Fibroblast of skin of left biceps (primary cell): ENCODE measurements at regions not wholly inside any gene's neighbourhood (a gene's known extent, or its start where the extent isn't known, plus 50 kb on each side); places are given as distances from the start of the nearest gene placed in this dataset.
A peak's percentile ranks its signal among the peaks of the same experiment; 100 is the strongest.

ENCODE experiments used
- DNase-seq, 2 experiments: peaks; one replicate each; pipeline ENCODE4 v3.0.0-alpha.2; 2013; ENCODE audit warnings: low read depth in 2 of 2

DNA sequence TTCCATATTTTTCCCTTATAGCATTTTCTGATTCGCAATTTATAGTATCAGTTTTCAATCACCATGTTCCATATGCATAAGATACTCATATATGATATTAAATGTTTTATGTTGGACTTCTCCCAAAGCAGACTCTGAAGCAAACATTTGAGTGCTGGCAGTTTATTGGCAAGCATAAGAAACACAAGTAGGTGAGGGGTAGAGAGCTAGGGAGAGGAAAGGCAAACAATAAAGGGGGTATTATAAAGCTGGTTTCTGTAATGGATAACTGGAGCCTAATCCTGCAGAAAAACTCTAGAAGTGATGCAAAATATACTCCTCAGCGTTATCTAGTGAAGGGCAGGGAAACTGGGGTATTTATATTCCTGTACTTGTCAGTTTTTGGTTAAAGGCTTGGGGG, 491.5 kb upstream of the TGFBR2 start:
- DNase-seq = no peak

DNA sequence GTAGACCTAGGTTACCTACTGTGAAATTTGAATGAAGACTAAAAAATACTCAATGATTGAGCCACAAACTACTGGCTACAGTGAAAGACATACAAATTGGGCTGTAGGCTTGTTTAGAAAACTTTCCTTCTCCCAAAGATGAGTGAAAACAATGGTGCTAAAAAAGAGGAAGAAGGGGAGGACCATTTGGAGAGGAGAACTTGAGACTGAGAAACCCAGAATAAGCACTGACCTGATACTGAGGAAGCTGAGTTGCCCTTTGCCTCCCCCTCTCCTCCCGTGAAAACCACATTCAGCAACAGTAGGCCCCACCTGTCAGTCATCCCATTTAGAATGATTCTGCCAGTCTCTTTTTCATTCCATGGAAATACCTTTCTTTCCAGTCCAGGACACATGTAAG, 484.0 kb upstream of the TGFBR2 start:
- DNase-seq = no peak

DNA sequence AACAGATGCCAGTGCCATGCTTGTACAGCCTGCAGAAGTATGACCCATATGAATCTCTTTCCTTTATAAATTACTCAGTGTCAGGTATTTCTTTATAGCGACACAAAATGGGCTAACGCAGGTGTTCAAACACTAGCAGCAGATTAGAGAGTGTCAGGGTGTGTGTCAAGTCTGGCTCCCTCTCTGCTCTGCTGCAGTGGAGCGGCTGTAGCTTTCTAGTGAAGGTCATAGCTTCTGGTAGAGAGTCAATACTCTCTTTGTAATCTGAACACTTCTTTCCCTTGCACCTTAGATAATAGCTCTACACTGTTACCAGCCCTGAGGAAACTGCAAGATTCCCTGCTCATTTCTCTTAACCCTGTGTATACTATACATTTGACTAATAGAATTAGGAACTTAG, 483.2 kb upstream of the TGFBR2 start:
- DNase-seq = no peak

DNA sequence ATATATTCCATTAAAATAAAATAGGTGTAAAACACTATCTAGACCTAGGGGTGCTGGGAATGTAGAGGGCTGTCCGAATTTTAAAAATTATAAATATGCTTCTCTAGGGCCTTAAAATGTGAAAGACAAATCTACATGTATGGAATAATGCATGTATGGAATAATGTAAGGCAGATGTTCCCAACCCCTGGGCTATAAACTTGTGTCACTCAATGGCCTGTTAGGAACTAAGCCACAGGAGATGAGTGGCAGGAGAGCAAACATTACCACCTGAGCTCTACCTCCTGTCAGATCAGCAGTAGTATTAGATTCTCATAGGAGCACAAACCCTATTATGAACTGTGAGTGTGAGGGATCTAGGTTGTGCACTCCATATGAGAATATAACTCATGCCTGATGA, 482.6 kb upstream of the TGFBR2 start:
- DNase-seq = no peak

DNA sequence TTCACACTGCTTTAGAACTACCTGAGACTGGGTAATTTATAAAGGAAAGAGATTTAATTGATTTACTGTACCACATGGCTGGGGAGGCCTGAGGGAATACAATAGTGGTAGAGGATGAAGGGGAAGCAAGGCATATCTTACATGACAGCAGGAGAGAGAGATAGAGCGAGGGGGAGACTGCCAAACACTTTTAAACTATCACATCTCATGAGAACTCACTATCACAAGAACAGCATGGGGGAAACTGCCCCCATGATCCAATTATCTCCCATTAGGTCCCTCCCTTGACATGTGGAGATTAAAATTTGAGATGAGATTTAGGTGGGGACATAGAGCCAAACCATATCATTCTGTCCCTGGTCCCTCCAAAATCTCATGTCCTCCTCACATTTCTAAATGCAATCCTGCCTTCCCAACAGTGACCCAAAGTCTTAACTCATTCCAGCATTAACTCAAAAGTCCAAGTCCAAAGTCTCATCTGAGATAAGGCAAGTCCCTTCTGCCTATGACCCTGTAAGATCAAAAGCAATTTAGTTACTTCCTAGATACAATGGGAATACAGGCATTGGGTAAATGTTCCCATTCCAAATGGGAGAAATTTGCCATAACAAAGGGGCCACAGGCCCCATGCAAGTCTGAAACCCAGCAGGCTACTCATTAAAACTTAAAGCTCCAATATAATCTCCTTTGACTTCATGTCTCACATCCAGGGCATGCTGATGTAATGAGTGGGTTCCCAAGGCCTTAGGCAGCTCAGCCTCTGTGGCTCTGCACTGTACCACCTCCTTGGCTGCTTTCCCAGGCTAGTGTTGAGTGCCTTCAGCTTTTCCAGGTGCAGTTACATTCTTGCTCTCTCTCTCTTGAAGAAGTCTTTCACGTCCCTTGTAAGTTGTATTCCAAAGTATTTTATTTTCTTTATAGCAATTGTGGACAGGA, 481.7 kb upstream of the TGFBR2 start:
- DNase-seq = no peak

DNA sequence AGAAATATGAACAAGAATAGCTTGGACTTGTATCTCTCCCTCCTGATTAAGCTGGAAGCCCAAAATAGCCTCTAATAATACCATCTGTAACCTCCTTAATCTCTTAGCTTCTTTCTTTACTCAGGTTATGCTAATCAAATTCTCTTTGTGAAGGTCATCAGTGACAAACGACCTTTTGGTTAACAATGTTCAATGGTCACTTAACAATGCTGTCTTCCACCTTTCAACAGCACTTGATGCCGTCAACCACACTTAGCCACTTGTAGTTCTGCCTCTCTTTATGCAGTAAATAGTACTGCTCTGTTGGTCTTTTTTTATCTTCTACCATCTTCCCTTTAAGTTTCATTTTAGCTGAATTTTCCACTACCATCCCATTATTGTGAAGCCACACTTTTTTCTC, 476.6 kb upstream of the TGFBR2 start:
- DNase-seq = no peak

DNA sequence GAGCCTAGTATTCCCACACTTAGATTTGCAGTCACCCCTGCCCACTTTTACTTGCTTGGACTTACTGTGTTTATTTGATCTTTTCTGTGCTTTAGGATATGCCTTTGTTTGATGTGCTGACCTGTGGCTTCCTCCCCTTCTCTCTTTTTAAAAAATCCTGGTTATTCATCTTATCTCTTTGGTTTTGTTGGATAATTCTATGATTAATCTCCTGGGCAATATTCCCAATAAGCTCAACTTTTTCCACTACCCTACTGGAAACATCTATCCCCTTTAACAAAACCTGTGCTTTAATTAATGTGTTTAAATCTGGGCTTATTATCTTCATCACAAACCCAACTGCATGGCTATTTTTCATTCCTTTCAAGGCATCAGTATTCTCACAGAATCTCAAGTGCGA, 476.0 kb upstream of the TGFBR2 start:
- DNase-seq = no peak

DNA sequence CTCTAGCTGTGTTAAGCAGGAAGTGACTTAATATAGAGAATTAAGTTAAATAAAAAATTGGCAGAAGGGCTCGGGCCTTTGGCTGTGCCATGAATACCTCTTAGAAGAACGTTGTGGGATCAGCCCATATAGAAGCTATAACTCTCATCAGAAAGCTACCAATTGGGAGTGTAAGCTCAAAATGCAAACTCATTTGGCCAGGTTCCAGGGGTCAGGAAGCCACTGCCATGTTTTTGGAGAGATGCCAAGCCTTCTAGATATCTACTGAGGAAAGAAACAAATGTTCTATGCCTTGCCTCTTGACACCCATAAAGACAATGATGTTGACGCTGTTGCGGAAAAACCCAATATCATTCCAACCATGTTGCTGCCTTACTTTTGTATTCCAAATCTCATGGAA, 475.2 kb upstream of the TGFBR2 start:
- no peak for DNase-seq

DNA sequence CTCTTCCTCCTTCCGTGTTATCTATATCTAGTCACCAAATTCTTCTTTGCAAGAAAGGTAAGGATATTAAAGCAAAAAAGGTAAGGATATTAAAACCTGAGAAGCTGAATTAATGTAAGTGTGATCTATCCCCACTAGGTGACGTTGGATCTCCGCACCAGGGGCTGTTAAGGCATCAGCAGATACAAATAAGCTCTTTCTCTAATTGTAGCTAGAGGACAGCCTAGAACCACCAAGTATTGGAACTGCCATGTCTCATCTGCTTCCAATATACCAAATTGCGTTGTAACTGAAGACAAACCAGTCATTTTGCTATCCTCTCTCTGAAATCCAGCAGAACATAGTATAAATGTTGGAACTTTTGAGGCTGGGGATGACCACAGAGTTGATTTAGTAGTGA, 471.2 kb upstream of the TGFBR2 start:
- no peak for DNase-seq

DNA sequence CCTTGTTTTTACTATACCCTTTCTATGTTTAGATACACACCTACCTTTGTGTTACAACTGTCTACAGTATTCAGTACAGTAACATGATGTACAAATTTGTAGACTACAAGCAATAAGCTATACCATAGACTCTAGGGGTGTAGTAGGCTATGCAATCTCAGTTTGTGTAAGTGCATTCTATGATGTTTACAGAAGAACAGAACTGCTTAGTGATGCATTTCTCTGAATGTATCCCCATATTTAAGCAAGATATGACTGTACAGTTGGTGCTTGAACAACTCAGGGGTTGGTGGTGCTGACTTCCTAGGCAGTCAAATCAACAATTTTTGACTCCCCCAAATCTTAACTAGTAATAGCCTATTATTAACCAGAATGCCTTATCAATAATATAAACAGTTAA, 467.1 kb upstream of the TGFBR2 start:
- DNase-seq = no peak

DNA sequence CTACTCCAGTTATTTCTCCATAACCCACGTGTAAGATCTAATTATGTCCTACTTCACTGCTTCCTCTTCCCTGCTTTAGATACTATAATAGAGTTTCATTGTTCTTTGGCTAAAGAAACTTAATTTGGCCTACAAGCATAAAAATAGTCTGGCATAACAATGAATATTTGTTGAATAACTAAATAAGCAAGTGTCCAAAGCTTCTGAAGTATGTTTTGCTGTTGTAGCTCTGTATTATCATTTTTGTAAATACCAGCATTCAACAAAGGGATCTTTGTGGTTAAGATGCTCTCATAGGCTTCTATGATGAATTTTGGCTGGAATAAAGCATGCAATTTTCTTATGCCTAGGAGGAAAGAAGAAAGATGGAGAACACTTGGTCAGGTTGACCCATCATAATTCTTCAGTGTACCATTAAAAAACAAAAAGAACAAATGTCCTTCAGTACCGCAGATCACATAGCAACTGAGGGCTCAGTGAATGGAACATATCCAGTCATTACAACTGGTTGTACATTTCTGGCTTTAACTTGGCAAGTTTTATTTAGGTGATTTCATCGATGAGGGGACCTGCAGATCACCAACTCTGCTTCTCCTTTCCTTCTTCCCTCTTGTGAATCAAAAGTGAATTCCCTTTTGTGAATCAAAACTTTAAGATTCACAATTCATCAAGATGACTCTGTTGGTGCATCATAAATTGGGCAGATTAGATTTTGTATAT, 465.9 kb upstream of the TGFBR2 start:
- DNase-seq = no peak

DNA sequence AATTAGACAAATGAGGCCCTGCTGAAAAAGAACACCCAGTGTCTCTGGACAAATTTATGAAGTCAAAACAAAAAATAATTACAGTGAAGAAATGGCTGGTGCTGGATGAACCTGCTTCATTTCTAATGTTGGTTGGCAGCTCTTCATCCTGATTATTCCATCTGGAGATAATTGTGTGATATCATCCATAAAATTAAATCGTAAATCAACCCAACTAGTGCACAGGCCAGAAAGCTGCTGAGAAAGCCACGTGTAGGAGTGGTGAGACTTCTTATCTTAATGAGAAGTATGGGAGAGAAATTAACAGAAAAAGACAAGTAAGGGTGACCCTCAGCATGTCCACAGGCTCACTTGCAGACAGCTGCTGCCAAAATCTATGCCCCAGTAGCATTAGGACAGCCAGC, 465.2 kb upstream of the TGFBR2 start:
- DNase-seq = no peak

DNA sequence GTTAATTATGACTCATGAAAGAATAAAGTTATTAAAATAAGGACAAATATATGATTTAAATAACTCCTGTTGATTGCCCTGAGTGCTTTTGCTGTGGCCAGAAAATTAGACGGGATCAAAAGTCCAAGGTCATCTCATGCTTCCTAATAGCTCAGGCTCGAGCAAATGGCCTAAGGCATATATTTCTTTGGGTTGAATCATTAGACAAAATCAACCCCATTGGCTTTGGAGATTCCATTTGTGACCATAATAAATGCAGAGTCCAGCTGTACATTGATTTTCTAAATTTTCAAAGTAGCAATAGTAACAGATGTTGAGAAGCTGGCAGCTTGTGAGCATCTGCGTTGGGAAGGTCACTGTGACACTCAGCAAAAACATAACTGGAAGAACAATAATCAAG, 464.5 kb upstream of the TGFBR2 start:
- no peak for DNase-seq

DNA sequence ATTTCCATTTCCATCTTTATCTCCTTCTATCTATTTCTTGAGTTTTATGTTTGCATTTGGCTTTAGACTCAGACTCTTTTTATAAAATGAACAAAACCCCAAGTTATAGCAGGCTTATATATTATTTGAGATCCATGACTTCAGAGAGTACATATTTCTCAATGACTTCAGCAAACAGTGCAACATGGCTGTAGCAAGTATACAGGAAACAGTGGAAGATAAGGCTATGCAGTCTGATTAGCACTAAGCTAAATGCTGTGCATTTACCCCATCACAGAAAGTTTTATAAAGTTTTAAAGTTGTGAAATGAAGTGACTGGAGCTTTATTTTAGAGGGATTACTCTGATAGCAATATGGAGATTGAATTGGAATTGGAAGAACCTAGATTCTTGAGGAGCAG, 463.5 kb upstream of the TGFBR2 start:
- DNase-seq = no peak

DNA sequence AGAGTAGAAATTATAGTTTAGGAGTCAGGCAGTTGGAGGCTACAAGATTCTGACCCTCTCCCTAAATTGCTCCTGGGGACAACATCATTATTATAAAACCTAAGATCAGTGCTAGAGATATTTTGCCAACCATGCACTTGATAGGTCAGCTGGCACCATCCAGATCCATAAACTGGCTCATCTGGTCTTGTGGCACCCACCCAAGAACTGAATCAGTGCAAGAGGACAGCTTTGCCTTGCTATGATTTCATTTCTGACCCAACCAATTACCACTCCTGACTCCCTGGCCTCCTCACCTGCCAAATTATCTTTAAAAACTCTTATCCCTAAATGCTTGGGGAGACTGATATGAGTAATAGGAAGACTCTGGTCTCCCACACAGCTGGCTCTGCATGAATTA, 461.1 kb upstream of the TGFBR2 start:
- no peak for DNase-seq

DNA sequence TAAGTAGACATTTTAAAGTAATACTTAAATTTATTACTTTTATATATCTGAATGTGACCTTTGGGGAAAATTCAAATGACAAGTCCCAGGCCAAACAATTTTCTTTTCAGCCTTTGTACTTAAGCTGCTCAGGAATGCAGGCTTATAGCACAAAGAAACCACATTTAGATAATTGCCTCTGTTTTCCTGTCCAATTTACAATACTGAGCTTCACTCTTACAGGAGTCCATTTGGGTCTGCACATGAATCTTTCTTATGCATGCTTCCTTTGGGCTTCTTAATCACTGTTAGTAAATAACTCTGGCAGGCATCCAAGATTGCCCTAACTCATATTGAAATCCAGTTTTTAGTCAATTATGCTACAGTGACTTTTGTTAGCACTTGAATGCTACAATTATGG, 459.4 kb upstream of the TGFBR2 start:
- DNase-seq = no peak

DNA sequence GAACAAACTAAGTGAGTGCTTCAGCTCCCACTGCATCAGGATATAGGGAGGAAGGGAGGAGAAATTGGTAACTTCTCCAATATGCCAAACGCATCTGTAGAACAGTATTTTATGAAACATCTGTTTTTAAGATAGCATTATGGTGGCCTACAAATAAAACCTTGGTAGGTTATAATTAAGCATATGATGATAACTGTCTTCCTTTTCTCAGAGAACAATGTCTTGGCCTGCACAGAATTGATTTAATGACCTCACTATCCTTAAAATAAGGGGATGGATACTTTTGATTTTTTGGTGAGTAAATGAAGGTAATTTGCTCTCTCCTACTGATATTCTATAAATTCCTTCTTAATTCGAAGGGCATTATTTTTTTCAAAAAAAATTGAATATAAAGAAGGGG, 451.5 kb upstream of the TGFBR2 start:
- DNase-seq = no peak

DNA sequence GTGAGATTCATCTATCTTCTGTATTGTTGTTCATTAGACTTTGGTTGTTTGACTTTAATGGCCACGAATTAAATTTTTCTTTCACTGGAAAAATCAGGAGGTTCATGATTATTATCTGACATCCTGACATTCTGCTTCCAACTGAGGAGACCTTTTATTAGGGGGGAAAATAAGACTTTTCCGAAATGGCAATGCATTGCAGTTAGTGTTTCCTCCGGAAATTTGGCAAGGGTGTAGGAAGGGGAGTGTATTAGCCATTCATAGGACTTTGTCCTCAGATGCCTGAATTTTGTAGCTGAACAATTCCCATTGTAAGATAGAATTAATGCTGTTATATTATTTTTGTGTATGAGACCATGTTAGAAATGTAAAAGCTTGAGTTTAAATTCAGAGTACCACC, 450.6 kb upstream of the TGFBR2 start:
- DNase-seq = no peak

DNA sequence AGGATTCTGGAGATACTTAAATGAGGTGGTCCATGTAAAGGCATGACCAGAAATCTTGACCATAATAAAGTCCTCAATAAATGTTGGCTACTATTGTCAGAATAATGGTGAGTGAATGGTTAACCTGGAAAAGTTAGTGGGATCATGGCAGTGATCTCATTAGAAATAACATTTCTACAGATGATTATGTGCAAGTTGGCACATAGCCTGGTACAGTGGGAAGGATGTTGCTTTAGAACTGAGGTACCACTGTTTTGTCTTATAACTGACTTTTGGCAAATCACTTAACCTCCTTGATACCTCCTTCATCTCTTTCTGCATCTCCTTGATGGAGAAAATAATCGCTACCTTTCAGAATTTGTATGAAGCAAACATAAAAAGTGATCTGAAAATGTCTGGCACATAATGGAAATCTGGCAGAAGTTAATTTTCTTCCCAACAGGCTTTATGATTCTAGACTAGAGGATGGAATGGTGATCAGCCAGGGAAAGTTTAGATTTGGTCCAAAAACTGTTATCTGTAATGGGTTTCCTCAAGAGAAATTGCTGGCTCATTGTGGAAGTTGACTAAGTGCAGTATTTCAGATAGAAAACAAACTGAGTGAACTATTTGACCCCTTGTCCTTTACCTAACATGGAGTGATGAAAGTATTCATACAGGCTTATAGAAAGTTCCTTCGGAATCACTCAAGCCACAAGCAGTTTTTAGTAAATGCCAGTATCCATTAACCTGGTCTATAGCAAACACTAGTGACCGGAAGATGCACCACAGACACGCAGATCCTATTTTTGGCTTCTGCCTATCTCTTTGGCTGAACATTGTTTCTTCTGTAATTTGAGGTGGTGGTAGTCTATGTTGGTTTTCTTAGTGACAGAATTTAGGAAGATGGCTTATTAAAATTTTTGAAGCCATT, 449.6 kb upstream of the TGFBR2 start:
- no peak for DNase-seq

DNA sequence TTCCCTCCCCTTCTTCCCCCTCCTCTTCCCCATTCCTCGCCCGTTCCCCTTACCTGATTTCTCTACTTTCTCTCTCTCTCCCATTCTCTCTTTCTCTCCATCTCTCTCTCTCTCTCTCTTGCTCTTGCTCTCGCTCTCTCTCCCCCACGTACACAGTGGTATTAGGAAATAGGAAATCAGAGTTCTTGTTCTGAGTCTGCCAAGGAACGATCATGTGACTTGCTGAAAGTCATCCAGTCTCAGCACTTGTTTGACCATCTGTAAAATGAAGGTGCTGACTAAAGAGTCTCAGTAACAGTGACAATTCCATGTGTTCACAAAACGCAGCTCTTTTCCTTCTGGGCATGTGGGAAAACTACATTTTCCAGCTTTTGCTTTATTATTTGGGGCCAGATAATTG, 445.0 kb upstream of the TGFBR2 start:
- DNase-seq = peak in 1 of 2 experiments; percentile 44

DNA sequence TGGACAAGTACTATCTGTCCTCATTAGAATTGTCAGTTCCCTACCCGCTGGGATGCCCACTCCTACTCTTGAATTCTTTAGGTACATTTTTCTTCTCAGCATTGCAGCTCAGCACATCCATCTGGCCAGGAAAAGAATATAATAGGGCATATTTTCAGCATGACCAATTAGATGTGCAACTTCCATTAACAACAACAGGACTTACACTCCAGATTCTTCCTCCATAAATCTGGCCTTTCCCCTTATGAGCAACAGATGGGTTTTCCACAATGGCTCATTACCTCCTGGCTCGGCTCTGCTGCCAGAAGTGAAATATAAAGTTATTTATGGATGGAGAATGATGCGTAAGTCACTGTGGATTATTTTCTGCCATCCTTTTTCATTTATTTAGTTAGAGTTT, 443.8 kb upstream of the TGFBR2 start:
- DNase-seq = peak; percentile 90 to 91

DNA sequence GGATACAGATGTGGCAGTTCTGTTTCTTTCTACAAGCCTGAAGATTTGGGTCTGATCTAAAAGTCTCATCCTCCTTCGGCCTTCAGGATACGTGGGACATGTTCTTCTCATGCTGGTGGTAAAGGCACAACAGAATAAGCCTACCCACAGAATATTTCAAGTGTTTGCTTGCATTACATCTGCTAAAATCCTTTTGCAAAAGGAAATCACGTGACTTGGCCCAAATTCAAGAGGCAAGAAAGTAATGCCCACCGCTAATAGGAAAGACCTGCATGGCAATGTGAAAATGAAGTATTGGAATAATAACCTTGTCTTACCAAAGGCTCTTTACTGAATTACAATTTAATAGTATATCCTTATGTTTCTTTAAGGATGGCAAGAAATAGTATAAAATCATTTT, 439.9 kb upstream of the TGFBR2 start:
- DNase-seq = no peak
